ENCODE measurements at regions not wholly inside any gene's neighbourhood (a gene's known extent, or its start where the extent isn't known, plus 50 kb on each side); places are given as distances from the start of the nearest gene placed in this dataset.

DNA sequence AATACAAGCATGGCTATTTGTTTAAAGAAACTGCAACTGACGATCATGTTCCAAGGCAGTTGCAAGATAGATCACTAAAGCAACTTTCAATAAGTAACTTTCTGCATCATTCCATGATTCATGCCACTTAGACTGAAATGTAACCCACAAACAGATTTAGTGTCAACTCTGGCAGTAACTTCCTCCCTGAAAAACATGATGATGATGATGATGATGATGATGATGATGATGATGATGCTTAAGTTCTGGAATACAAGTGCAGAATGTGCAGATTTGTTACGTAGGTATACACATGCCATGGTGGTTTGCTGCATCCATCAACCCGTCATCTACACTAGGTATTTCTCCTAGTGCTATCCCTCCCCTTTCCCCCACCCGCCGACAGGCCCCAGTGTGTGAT is 754.7 kb downstream of the INHBA start:
- Mint-ChIP-seq H3K27ac (no peak overlapping the region), H3K9me3 (peaks cover 79% of the 10 kb centered on the region), H3K4me1 (ENCODE audit: low read depth) (no peaks in the 10 kb centered on the region), H3K4me3 (no peak overlapping the region), H3K27me3 (no peaks in the 10 kb centered on the region), H3K36me3 (ENCODE audit: low read depth) (no peaks in the 10 kb centered on the region)
- intact Hi-C loops (cut with micrococcal nuclease): no loop called here

DNA sequence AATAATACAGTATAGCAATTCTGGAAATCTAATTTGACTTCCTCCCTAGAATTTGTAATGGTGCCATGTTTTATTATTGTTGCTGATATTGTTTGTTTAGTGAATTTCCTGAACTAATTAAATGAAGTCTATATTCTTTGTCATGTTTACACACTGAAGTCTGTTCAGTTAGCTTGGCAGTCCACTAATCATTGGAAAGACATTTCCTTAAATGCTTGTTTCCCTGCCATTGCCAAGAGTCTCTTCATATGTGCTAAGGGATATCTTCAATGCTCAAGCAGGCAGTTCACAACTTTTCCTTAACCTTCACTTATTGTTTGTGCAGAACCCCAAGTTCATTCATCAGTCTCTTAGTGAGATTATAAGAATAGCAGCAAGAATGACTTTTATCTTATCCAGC is 755.3 kb downstream of the INHBA start:
- no peaks in the 10 kb centered on the region for H3K36me3 Mint-ChIP-seq (ENCODE audit: low read depth)
- no peak overlapping the region for H3K4me3 Mint-ChIP-seq
- intact Hi-C loops (cut with micrococcal nuclease): no loop called here
- H3K9me3 Mint-ChIP-seq: peaks cover 76% of the 10 kb centered on the region
- no peak overlapping the region for H3K27ac Mint-ChIP-seq
- no peaks in the 10 kb centered on the region for H3K27me3 Mint-ChIP-seq
- no peaks in the 10 kb centered on the region for H3K4me1 Mint-ChIP-seq (ENCODE audit: low read depth)

DNA sequence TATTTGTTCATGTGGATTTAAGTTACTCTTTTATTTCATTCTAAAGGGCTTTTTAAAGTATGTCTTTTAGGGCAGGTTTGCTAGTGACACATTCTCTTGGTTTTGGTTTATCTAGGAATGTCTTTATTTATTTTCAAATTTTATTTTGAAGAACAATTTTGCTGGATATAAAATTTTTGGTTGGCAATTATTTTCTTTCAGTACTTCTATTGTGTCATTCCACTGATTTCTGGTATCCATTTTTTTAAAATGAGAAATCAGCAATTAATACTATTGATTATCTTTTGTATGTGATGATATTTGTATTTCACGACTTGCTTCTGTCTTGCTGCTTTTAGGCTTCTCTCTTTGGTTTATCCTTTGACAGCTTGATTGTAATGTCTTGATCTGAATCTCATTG is 756.3 kb downstream of the INHBA start:
- H3K27ac Mint-ChIP-seq: no peak overlapping the region
- H3K4me3 Mint-ChIP-seq: no peak overlapping the region
- intact Hi-C loops (cut with micrococcal nuclease): no loop called here
- no peaks in the 10 kb centered on the region for H3K4me1 Mint-ChIP-seq (ENCODE audit: low read depth)
- no peaks in the 10 kb centered on the region for H3K27me3 Mint-ChIP-seq
- no peaks in the 10 kb centered on the region for H3K36me3 Mint-ChIP-seq (ENCODE audit: low read depth)
- H3K9me3 Mint-ChIP-seq: peaks cover 69% of the 10 kb centered on the region

DNA sequence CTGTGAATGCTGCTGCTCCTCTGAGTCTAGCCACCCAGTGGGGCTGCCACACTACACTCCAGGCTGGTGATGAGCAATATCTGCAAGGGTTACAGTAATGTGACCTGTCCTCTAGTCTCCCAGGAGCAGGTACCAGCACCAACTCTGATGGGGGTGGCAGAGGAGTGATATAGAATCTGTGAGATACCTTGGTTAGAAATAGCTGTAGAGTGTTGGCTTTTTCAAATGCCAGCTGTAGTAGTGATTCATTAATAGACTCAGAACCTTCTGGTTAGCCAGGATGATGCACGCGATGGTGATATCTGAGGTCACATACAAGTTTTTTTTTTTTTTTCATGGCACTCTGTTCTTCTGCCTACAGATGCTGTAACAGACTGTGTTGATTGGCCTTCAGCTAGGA is 757.1 kb downstream of the INHBA start:
- Mint-ChIP-seq H3K4me1 (ENCODE audit: low read depth) (no peaks in the 10 kb centered on the region), H3K27me3 (no peaks in the 10 kb centered on the region), H3K9me3 (peaks cover 65% of the 10 kb centered on the region), H3K27ac (no peak overlapping the region), H3K4me3 (no peak overlapping the region), H3K36me3 (ENCODE audit: low read depth) (no peaks in the 10 kb centered on the region)
- intact Hi-C loops (cut with micrococcal nuclease): no loop called here

- intact Hi-C loops (cut with micrococcal nuclease): no loop called here
- Mint-ChIP-seq H3K4me1 (ENCODE audit: low read depth) (no peaks in the 10 kb centered on the region), H3K4me3 (no peak overlapping the region), H3K36me3 (ENCODE audit: low read depth) (no peaks in the 10 kb centered on the region), H3K27ac (no peak overlapping the region), H3K9me3 (peaks cover 62% of the 10 kb centered on the region), H3K27me3 (no peaks in the 10 kb centered on the region)
Measured at GRCh38 chr7:40944981-40945585, 757.8 kb downstream of the INHBA start.

- Mint-ChIP-seq H3K4me1 (ENCODE audit: low read depth) (no peaks in the 10 kb centered on the region), H3K9me3 (peaks cover 42% of the 10 kb centered on the region), H3K4me3 (no peak overlapping the region), H3K27ac (no peak overlapping the region), H3K36me3 (ENCODE audit: low read depth) (no peaks in the 10 kb centered on the region), H3K27me3 (no peaks in the 10 kb centered on the region)
- intact Hi-C loops (cut with micrococcal nuclease): no loop called here
Measured at GRCh38 chr7:40937879-40938278, 765.0 kb downstream of the INHBA start.

GRCh38 chr7:40935435-40935834 is 767.5 kb downstream of the INHBA start:
- no peak overlapping the region for H3K4me3 Mint-ChIP-seq
- intact Hi-C loops (cut with micrococcal nuclease): no loop called here
- no peaks in the 10 kb centered on the region for H3K36me3 Mint-ChIP-seq (ENCODE audit: low read depth)
- peaks cover 44% of the 10 kb centered on the region for H3K9me3 Mint-ChIP-seq
- no peak overlapping the region for H3K27ac Mint-ChIP-seq
- no peaks in the 10 kb centered on the region for H3K27me3 Mint-ChIP-seq
- no peaks in the 10 kb centered on the region for H3K4me1 Mint-ChIP-seq (ENCODE audit: low read depth)

- Mint-ChIP-seq H3K4me1 (ENCODE audit: low read depth) (no peaks in the 10 kb centered on the region), H3K9me3 (no peaks in the 10 kb centered on the region), H3K27me3 (no peaks in the 10 kb centered on the region), H3K36me3 (ENCODE audit: low read depth) (no peaks in the 10 kb centered on the region), H3K4me3 (no peak overlapping the region), H3K27ac (no peak overlapping the region)
- intact Hi-C loops (cut with micrococcal nuclease): no loop called here
Measured at GRCh38 chr7:40923626-40924025, 779.3 kb downstream of the INHBA start.

DNA sequence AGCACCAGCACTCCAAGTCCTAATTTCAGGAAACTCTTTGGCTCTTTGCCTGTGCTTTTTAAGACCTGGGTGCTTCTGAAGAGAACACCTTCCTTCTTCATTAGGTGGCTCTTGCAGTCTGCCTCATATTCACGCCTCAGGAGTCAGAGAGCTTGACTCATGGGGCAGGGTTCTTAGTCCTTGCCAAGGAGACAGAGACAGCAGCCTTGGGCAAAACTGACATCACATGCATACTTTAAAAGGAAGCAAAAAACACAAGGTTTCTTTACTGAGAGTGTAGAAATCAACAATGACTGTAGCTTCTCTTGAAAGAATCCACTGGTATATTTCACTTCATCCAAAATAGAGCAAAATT is 780.6 kb downstream of the INHBA start:
- Mint-ChIP-seq H3K4me1 (ENCODE audit: low read depth) (no peaks in the 10 kb centered on the region), H3K27ac (no peak overlapping the region), H3K27me3 (no peaks in the 10 kb centered on the region), H3K36me3 (ENCODE audit: low read depth) (no peaks in the 10 kb centered on the region), H3K4me3 (no peak overlapping the region), H3K9me3 (no peaks in the 10 kb centered on the region)
- intact Hi-C loops (cut with micrococcal nuclease): no loop called here

DNA sequence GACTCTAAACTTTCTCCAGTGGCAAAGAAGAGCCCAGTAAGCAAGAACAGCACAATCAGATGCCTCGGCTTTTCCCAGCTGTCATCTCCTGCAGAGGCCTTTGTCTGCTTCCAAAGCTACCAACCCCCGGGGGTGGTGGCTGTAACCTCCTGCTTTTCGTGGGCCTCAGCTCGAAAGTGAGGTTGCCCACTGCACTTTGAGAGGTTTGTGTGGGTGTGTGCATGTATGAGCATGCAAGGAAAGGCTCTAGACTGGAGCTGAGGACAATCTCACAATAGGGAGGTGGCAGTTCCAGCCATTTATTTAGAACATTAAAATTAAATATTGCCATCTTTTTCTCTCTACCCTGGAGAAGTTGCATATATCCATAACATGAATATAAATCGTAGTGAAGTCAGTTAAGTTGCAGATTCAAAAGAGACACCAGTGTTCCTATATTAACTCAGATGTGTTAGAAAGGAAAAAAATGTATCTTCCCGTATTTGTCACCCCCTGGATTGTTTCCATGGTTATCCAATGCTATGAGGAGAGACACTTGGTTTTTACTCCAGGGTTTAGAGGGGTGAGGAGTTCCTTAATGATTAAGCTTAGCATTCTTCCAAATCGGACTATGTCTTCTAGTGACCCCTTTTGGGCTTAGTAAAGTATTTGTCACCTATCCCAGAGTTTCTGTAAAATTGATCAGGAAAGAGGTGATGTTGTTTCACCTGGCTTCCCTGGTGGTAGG is 781.1 kb downstream of the INHBA start:
- Mint-ChIP-seq H3K27me3 (no peaks in the 10 kb centered on the region), H3K27ac (no peak overlapping the region), H3K4me1 (ENCODE audit: low read depth) (no peaks in the 10 kb centered on the region), H3K36me3 (ENCODE audit: low read depth) (no peaks in the 10 kb centered on the region), H3K9me3 (no peaks in the 10 kb centered on the region), H3K4me3 (no peak overlapping the region)
- intact Hi-C loops (cut with micrococcal nuclease): no loop called here

GRCh38 chr7:40918701-40919271 is 784.0 kb downstream of the SUGCT start:
- no peaks in the 10 kb centered on the region for H3K27me3 Mint-ChIP-seq
- H3K27ac Mint-ChIP-seq: no peak overlapping the region
- H3K9me3 Mint-ChIP-seq: no peaks in the 10 kb centered on the region
- H3K4me1 Mint-ChIP-seq (ENCODE audit: low read depth): no peaks in the 10 kb centered on the region
- intact Hi-C loops (cut with micrococcal nuclease): no loop called here
- H3K36me3 Mint-ChIP-seq (ENCODE audit: low read depth): no peaks in the 10 kb centered on the region
- no peak overlapping the region for H3K4me3 Mint-ChIP-seq

DNA sequence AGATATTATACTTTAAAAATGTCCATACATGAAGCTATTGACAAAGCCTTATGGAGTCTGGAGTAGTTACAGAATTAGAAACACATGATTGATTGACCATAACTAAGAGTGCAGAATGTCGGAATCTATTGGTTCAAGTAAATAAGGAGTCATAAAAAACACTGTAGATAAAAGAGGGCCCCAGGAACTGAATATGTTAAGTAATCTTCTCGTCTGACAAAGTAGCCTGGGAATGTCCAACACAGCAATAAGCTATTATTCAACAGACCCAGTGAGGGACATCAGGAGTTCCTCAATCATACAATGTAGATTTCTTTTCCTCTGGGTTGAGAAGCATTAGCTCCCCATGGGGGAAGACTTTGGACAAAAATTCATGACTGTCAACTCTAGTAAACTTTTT is 782.0 kb downstream of the SUGCT start:
- H3K4me1 Mint-ChIP-seq (ENCODE audit: low read depth): no peaks in the 10 kb centered on the region
- H3K4me3 Mint-ChIP-seq: no peak overlapping the region
- H3K27me3 Mint-ChIP-seq: no peaks in the 10 kb centered on the region
- H3K36me3 Mint-ChIP-seq (ENCODE audit: low read depth): no peaks in the 10 kb centered on the region
- intact Hi-C loops (cut with micrococcal nuclease): no loop called here
- no peaks in the 10 kb centered on the region for H3K9me3 Mint-ChIP-seq
- H3K27ac Mint-ChIP-seq: no peak overlapping the region

DNA sequence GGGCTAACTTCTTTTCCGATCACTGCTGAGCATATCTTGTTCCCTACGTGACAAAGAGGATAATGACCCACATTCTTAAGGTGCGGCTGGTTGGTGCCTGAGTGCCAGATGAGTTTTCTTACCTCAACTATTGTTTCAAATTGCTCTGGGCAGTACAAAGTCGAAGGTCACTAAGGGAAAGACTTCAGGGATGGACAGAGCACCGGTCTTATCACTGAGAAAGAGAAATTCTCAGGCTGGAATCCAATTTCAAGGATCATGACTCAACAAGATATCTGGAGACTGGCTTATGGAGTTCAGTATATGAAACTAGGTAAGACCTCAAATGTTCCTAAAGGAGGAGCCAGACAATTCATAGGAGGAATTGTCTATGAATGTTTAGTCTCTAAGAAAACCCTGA is 780.3 kb downstream of the SUGCT start:
- Mint-ChIP-seq H3K27me3 (no peaks in the 10 kb centered on the region), H3K4me3 (no peak overlapping the region), H3K36me3 (ENCODE audit: low read depth) (no peaks in the 10 kb centered on the region), H3K4me1 (ENCODE audit: low read depth) (no peaks in the 10 kb centered on the region), H3K27ac (no peak overlapping the region), H3K9me3 (peaks cover 4% of the 10 kb centered on the region)
- intact Hi-C loops (cut with micrococcal nuclease): no loop called here
